OCI-LY3 (cell line): ENCODE measurements at regions not wholly inside any gene's neighbourhood (a gene's known extent, or its start where the extent isn't known, plus 50 kb on each side); places are given as distances from the start of the nearest gene placed in this dataset.

Experiments
- CTCF ChIP-seq: fragments of 200-600, 300-600 bp; sonication (generic); IDR thresholded peaks from 2 replicates; pipeline ENCODE4 v1.5.1; 2014; ENCODE audit warnings: antibody characterized with exemption, low read length, low read depth
- EZH2phosphoT487 ChIP-seq: fragments of 200-600 bp; shearing (Covaris generic); IDR thresholded peaks from 2 replicates; pipeline ENCODE4 v1.6.1; 2018; ENCODE audit warnings: antibody characterized with exemption, mixed run types, low read depth

GRCh38 chr7:115883629-115884028, 146.9 kb downstream of the TFEC start:
- TF ChIP-seq CTCF: no peak
- no peak for TF ChIP-seq EZH2phosphoT487
